Thymus (tissue), 11 donors: ENCODE measurements at regions not wholly inside any gene's neighbourhood (a gene's known extent, or its start where the extent isn't known, plus 50 kb on each side); places are given as distances from the start of the nearest gene placed in this dataset.
"Not testable (repeated sequence)": the region's sequence is repeated elsewhere in the genome, so short reads cannot be mapped to it uniquely, and the experiment has no call there.

ENCODE experiments used
- DNase-seq, 9 donors: peaks; one replicate each; pipeline ENCODE4 v3.0.0-alpha.2; 2013; ENCODE audit warnings: low spot score in 9 of 9, low read depth in 6 of 9, missing footprints in 1 of 9
- H3K27ac ChIP-seq, 2 donors: one replicate each; pipeline ENCODE4 v1.5.1; 2013; ENCODE audit warnings: control low read depth in 1 of 2, low read depth in 1 of 2, low read length in 1 of 2, mild to moderate bottlenecking in 1 of 2, moderate library complexity in 1 of 2
- H3K27me3 ChIP-seq, 2 donors: one replicate each; pipeline ENCODE4 v1.5.1; 2013; ENCODE audit warnings: low read length in 1 of 2; ENCODE audit not compliant: control insufficient read depth in 2 of 2, insufficient read depth in 1 of 2
- H3K36me3 ChIP-seq, 2 donors: one replicate each; pipeline ENCODE4 v1.5.1; 2013; ENCODE audit warnings: low read length in 1 of 2, mild to moderate bottlenecking in 1 of 2, moderate library complexity in 1 of 2; ENCODE audit not compliant: control insufficient read depth in 2 of 2, insufficient read depth in 2 of 2
- H3K4me1 ChIP-seq, 2 donors: one replicate each; pipeline ENCODE4 v1.5.1; 2013; ENCODE audit warnings: low read length in 2 of 2; ENCODE audit not compliant: control insufficient read depth in 2 of 2, insufficient read depth in 2 of 2
- H3K4me3 ChIP-seq, 2 donors: one replicate each; pipeline ENCODE4 v1.5.1; 2013; ENCODE audit warnings: low read length in 2 of 2, control low read depth in 1 of 2, mild to moderate bottlenecking in 1 of 2
- H3K9me3 ChIP-seq, 2 donors: one replicate each; pipeline ENCODE4 v1.5.1; 2013; ENCODE audit warnings: low read length in 1 of 2, mild to moderate bottlenecking in 1 of 2; ENCODE audit not compliant: control insufficient read depth in 2 of 2, insufficient read depth in 1 of 2
- WGBS: extraction: QIAGEN DNeasy Blood & Tissue Kit; methylation state at CpG from one replicate; pipeline ENCODE4 v1.1.7; 2013; 5-methylcytosine and 5-hydroxymethylcytosine counted together
- donor health status: healthy.

DNA sequence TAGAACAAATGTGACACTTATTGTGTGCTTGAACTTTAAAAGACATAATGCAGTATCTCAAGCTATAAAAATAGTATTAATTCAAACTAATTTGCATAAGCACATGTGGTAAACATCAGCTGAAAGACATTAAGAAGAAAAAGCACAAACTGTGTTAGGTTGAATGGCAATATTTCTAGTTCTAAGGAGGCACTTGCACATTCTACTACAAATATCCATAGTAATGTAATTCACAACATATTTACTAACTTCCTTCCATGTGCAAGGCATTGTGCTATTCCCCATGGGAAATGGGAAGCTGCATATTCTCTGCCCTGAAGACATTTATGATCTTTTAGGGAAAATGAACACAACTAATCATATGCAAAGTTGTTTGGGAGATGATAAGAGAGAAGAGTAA is 80.2 kb upstream of the SLC13A1 start:
- H3K4me3 ChIP-seq: no peak overlapping the region
- DNase-seq: no peak
- no peaks in the 10 kb centered on the region for H3K36me3 ChIP-seq
- H3K4me1 ChIP-seq: no peaks in the 10 kb centered on the region
- no peaks in the 10 kb centered on the region for H3K9me3 ChIP-seq
- no peaks in the 10 kb centered on the region for H3K27me3 ChIP-seq
- H3K27ac ChIP-seq: no peak overlapping the region

DNA sequence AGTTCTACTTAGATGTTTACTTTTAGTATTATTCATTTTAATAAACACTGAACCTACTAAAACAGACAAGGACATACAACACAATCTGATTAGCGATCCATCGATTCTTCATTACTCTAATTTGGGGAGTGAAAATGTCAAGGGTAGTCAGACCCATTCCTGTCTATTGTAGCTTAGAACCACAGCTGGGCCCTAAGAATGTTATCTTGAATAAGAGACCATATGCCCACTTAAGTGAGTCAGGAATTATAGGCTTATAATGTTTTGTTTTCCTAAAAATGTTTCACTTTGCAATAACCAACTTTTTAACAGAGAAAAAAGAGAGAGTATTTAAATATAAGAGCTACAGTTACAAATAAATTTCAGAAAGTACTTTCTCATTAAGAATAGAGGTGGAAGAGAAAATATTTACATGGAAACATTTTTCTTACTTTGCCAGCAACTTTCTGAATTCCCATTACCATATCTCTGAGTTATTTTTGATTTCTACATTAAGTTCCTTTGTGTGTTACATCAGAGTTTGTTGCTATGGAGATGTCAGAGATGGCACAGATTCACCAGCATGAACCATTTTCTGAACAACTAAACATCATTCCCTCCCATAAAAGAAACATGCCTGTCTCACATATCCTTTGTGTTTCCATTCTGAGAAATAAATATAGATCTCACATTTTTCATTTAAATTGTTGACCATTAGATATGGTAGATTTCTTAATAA is 75.4 kb upstream of the SLC13A1 start:
- Histone ChIP-seq H3K36me3 (no peaks in the 10 kb centered on the region), H3K27me3 (no peaks in the 10 kb centered on the region), H3K4me3 (no peak overlapping the region), H3K27ac (no peak overlapping the region), H3K4me1 (no peaks in the 10 kb centered on the region), H3K9me3 (no peaks in the 10 kb centered on the region)
- WGBS: 96% methylated on average over 2 of the region's 2 CpGs
- no peak for DNase-seq

GRCh38 chr7:123273185-123273584 is 73.4 kb upstream of the SLC13A1 start:
- H3K36me3 ChIP-seq: no peaks in the 10 kb centered on the region
- no peaks in the 10 kb centered on the region for H3K27me3 ChIP-seq
- no peak overlapping the region for H3K27ac ChIP-seq
- no peaks in the 10 kb centered on the region for H3K4me1 ChIP-seq
- WGBS: 92% methylated on average over 4 of the region's 4 CpGs
- no peak overlapping the region for H3K4me3 ChIP-seq
- H3K9me3 ChIP-seq: no peaks in the 10 kb centered on the region
- DNase-seq: no peak

DNA sequence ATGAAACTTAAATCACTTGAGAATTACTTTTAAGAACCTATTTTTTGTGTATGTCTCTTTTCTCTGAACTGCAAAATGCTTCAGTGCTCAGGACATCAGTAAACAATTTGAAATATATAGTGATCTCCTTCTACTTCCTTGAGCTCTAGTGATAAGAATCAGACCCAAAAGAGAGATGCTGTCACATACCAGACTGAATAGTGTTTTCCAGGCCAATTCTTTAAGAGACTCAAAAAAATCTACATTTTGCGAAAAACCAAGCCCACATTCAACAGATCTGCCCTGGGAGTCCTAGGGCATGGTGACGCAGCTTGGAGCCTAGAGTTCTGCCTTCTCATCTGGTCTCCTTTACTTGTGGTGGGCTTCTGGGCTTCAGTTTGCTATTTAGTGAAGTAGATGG is 72.1 kb upstream of the SLC13A1 start:
- Histone ChIP-seq H3K9me3 (no peaks in the 10 kb centered on the region), H3K4me1 (no peaks in the 10 kb centered on the region), H3K36me3 (no peaks in the 10 kb centered on the region), H3K27me3 (no peaks in the 10 kb centered on the region), H3K4me3 (no peak overlapping the region), H3K27ac (no peak overlapping the region)
- WGBS: 95% methylated on average over 2 of the region's 2 CpGs
- DNase-seq: no peak

GRCh38 chr7:123271231-123271630 is 71.5 kb upstream of the SLC13A1 start:
- no peak for DNase-seq
- Histone ChIP-seq H3K36me3 (no peaks in the 10 kb centered on the region), H3K27me3 (no peaks in the 10 kb centered on the region), H3K9me3 (no peaks in the 10 kb centered on the region), H3K4me3 (no peak overlapping the region), H3K4me1 (no peaks in the 10 kb centered on the region), H3K27ac (no peak overlapping the region)
- 75% methylated on average over 3 of the region's 3 CpGs for WGBS

GRCh38 chr7:123270570-123270969 is 70.8 kb upstream of the SLC13A1 start:
- Histone ChIP-seq H3K4me3 (no peak overlapping the region), H3K27ac (no peak overlapping the region), H3K27me3 (no peaks in the 10 kb centered on the region), H3K36me3 (no peaks in the 10 kb centered on the region), H3K4me1 (no peaks in the 10 kb centered on the region), H3K9me3 (no peaks in the 10 kb centered on the region)
- 68% methylated on average over 1 of the region's 1 CpG for WGBS
- no peak for DNase-seq

DNA sequence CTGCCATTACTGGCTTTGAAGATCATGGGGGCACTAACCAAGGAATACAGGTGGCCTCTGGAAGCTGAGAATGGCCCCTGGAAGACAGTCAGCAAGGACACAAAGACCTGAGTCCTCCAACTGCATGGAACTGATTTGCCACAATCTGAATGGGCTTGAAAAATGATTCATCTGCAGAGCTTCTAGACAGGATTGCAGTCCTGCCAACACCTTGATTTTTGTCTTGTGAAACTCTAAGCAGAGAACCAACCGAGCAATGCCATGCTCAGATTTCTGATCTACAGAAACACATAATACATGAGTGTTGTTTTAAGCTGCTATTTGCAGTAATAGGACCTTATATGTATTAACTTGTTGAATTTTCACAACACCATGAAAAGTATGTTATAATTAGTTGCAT is 66.1 kb upstream of the SLC13A1 start:
- Histone ChIP-seq H3K27ac (no peak overlapping the region), H3K4me1 (no peaks in the 10 kb centered on the region), H3K4me3 (no peak overlapping the region), H3K9me3 (no peaks in the 10 kb centered on the region), H3K27me3 (no peaks in the 10 kb centered on the region), H3K36me3 (no peaks in the 10 kb centered on the region)
- no peak for DNase-seq
- WGBS: 94% methylated on average over 1 of the region's 1 CpG

GRCh38 chr7:123264820-123265219 is 65.1 kb upstream of the SLC13A1 start:
- H3K4me3 ChIP-seq, H3K9me3 ChIP-seq, H3K4me1 ChIP-seq, H3K27ac ChIP-seq, DNase-seq, H3K27me3 ChIP-seq, H3K36me3 ChIP-seq: not testable (repeated sequence)
- WGBS: 78% methylated on average over 1 of the region's 1 CpG

GRCh38 chr7:123260428-123260960 is 60.7 kb upstream of the SLC13A1 start:
- no peak for DNase-seq
- H3K27me3 ChIP-seq: no peaks in the 10 kb centered on the region
- no peaks in the 10 kb centered on the region for H3K9me3 ChIP-seq
- no peaks in the 10 kb centered on the region for H3K4me1 ChIP-seq
- no peak overlapping the region for H3K4me3 ChIP-seq
- H3K36me3 ChIP-seq: no peaks in the 10 kb centered on the region
- 81% methylated on average over 1 of the region's 1 CpG for WGBS
- no peak overlapping the region for H3K27ac ChIP-seq
